ENCODE measurements at regions not wholly inside any gene's neighbourhood (a gene's known extent, or its start where the extent isn't known, plus 50 kb on each side); places are given as distances from the start of the nearest gene placed in this dataset.

GRCh38 chr9:82188817-82189216, 200.2 kb downstream of the SPATA31D1 start:
- TF ChIP-seq CTCF (IDR thresholded peaks at IDR 0.05; ENCODE audit: low read depth, low read length, poor library complexity, severe bottlenecking) (no peak), EZH2phosphoT487 (IDR thresholded peaks at IDR 0.05; ENCODE audit: borderline replicate concordance, low read length) (no peak)

All from DOHH2 (cell line).